ENCODE measurements at regions not wholly inside any gene's neighbourhood (a gene's known extent, or its start where the extent isn't known, plus 50 kb on each side); places are given as distances from the start of the nearest gene placed in this dataset.

GRCh38 chr5:68406767-68407241 lies 191.2 kb downstream of the PIK3R1 start:
- TF ChIP-seq CTCF (IDR thresholded peaks at IDR 0.05), result no peak
- no peak for TF ChIP-seq POLR2AphosphoS5 (IDR thresholded peaks at IDR 0.05; ENCODE audit: low read depth, low read length)
- TF ChIP-seq, protein P1, sequence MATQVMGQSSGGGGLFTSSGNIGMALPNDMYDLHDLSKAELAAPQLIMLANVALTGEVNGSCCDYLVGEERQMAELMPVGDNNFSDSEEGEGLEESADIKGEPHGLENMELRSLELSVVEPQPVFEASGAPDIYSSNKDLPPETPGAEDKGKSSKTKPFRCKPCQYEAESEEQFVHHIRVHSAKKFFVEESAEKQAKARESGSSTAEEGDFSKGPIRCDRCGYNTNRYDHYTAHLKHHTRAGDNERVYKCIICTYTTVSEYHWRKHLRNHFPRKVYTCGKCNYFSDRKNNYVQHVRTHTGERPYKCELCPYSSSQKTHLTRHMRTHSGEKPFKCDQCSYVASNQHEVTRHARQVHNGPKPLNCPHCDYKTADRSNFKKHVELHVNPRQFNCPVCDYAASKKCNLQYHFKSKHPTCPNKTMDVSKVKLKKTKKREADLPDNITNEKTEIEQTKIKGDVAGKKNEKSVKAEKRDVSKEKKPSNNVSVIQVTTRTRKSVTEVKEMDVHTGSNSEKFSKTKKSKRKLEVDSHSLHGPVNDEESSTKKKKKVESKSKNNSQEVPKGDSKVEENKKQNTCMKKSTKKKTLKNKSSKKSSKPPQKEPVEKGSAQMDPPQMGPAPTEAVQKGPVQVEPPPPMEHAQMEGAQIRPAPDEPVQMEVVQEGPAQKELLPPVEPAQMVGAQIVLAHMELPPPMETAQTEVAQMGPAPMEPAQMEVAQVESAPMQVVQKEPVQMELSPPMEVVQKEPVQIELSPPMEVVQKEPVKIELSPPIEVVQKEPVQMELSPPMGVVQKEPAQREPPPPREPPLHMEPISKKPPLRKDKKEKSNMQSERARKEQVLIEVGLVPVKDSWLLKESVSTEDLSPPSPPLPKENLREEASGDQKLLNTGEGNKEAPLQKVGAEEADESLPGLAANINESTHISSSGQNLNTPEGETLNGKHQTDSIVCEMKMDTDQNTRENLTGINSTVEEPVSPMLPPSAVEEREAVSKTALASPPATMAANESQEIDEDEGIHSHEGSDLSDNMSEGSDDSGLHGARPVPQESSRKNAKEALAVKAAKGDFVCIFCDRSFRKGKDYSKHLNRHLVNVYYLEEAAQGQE (IDR thresholded peaks at IDR 0.05; ENCODE audit: insufficient read depth in 1 of 2, low read depth in 2 of 2, low read length in 1 of 2), result no peak
- no peak for TF ChIP-seq SIN3A (IDR thresholded peaks at IDR 0.05; ENCODE audit: borderline replicate concordance, insufficient read depth, low read depth, low read length)
- no peak for TF ChIP-seq TCF7L2 (IDR thresholded peaks at IDR 0.05; ENCODE audit: low read depth, low read length)
